PC-3 (cell line): ENCODE measurements at regions not wholly inside any gene's neighbourhood (a gene's known extent, or its start where the extent isn't known, plus 50 kb on each side); places are given as distances from the start of the nearest gene placed in this dataset.

Experiments
- ATAC-seq: fragments of 200-7000 bp; cut with Tn5 transposase; 2 replicates; pipeline ENCODE4 v1.9.1; 2020; ENCODE audit warnings: mild to moderate bottlenecking, moderate library complexity
- BruUV-seq: library from RNA; stranded (reverse); fragments of 400-500 nt; replicated peaks from 2 replicates; lab custom pipeline; 2021; lab: Mats Ljungman, UMichigan
- CTCF ChIA-PET: fragments of 300-600 bp; sonication (Branson Sonifier 250); formaldehyde crosslinking; loops from one replicate; lab custom pipeline; 2022; ENCODE audit warnings: antibody characterized with exemption; lab: Charles Lee
- POLR2A ChIA-PET: fragments of 300-600 bp; sonication (Branson Sonifier 250); formaldehyde crosslinking; loops from one replicate; lab custom pipeline; 2022; ENCODE audit warnings: antibody characterized with exemption; ENCODE audit not compliant: unreplicated experiment; lab: Charles Lee
- DNase-seq: peaks from one replicate; pipeline ENCODE4 v3.0.0-alpha.2; 2015
- H2AFZ ChIP-seq: fragments of 300-600 bp; sonication (generic); 2 replicates; pipeline ENCODE4 v1.6.0; 2016; ENCODE audit warnings: antibody characterized with exemption, low read length
- H3F3A ChIP-seq: fragments of 300-600 bp; sonication (generic); one replicate; pipeline ENCODE4 v1.6.0; 2017; ENCODE audit warnings: antibody characterized with exemption, low read length, control low read depth, mild to moderate bottlenecking; ENCODE audit not compliant: unreplicated experiment
- H3K27ac ChIP-seq: fragments of 300-600 bp; sonication (generic); 2 replicates; pipeline ENCODE4 v1.5.1; 2016; ENCODE audit warnings: mild to moderate bottlenecking, low read length
- H3K27me3 ChIP-seq: fragments of 300-600 bp; sonication (generic); 2 replicates; pipeline ENCODE4 v1.6.1; 2016; ENCODE audit warnings: low read length, mixed read lengths
- H3K36me3 ChIP-seq: fragments of 300-600 bp; sonication (generic); 2 replicates; pipeline ENCODE4 v1.6.1; 2016; ENCODE audit warnings: low read depth, mixed run types, low read length, mixed read lengths
- H3K4me1 ChIP-seq: fragments of 300-600 bp; sonication (generic); 2 replicates; pipeline ENCODE4 v1.5.1; 2016; ENCODE audit warnings: low read length; ENCODE audit not compliant: insufficient read depth
- H3K4me2 ChIP-seq: fragments of 300-600 bp; sonication (generic); 2 replicates; pipeline ENCODE4 v1.6.0; 2016; ENCODE audit warnings: low read length
- H3K4me3 ChIP-seq: fragments of 300-600 bp; sonication (generic); 2 replicates; pipeline ENCODE4 v1.5.1; 2016; ENCODE audit warnings: mild to moderate bottlenecking, low read length, mixed read lengths
- H3K79me2 ChIP-seq: fragments of 300-600 bp; sonication (generic); 2 replicates; pipeline ENCODE4 v1.6.1; 2017; ENCODE audit warnings: low read length, mixed read lengths
- H3K9ac ChIP-seq: fragments of 300-600 bp; sonication (generic); 2 replicates; pipeline ENCODE4 v1.6.0; 2016; ENCODE audit warnings: mild to moderate bottlenecking, low read length
- H3K9me2 ChIP-seq: fragments of 300-600 bp; sonication (generic); replicated peaks from 2 replicates; pipeline ENCODE4 v1.6.1; 2016; ENCODE audit warnings: mixed run types, low read length, mixed read lengths
- H3K9me3 ChIP-seq: fragments of 300-600 bp; sonication (generic); 2 replicates; pipeline ENCODE4 v1.6.1; 2016; ENCODE audit warnings: low read length, mixed read lengths
- H4K20me1 ChIP-seq: fragments of 300-600 bp; sonication (generic); 2 replicates; pipeline ENCODE4 v1.6.1; 2016; ENCODE audit warnings: low read length, mixed read lengths
- CTCF ChIP-seq: fragments of 300-600 bp; sonication (generic); conservative IDR thresholded peaks from 2 replicates; pipeline ENCODE4 v1.5.1; 2017; ENCODE audit warnings: antibody characterized with exemption, low read depth, mild to moderate bottlenecking, low read length
- EZH2 ChIP-seq: fragments of 300-600 bp; sonication (generic); IDR thresholded peaks from one replicate; pipeline ENCODE4 v1.6.1; 2017; ENCODE audit warnings: antibody characterized with exemption, mild to moderate bottlenecking, low read length; ENCODE audit not compliant: unreplicated experiment
- EZH2phosphoT487 ChIP-seq: fragments of 300-600 bp; sonication (generic); IDR thresholded peaks from 2 replicates; pipeline ENCODE4 v1.6.1; 2018; ENCODE audit warnings: mild to moderate bottlenecking, antibody characterized with exemption, low read length, borderline replicate concordance
- intact Hi-C: fragments of 100-400 bp; cut with micrococcal nuclease; formaldehyde crosslinking; loops from 2 replicates; pipeline ENCODE4 v1.9.0; 2023

DNA sequence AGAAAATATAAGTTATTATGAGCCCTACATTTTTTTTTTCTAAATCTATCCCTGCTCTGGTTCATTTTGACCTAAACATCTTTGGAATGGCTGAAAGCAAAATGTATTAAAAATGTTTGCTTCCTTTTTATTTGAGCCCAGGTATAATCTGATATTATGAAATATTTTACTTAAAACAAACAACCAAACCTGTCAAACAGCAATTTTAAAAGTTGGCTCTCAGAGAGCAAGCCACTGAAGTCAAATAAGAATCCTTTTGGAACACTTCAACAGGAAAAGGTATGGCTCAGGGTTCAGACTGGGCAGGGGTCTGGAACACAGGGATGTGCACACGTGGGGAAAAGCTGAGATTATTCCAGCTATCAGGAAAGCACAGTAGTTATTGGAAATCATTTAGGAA is 782.9 kb downstream of the CCSER2 start:
- ChIA-PET POLR2A (no interaction called here), CTCF (no interaction called here)
- Histone ChIP-seq H3K9me3 (no peaks in the 10 kb centered on the region), H2AFZ (no peak overlapping the region), H3K79me2 (no peaks in the 10 kb centered on the region), H4K20me1 (no peaks in the 10 kb centered on the region), H3K27ac (no peak overlapping the region), H3K4me2 (no peak overlapping the region), H3K36me3 (no peaks in the 10 kb centered on the region), H3K9ac (no peak overlapping the region), H3K27me3 (no peaks in the 10 kb centered on the region), H3K4me1 (no peaks in the 10 kb centered on the region), H3F3A (no peaks in the 10 kb centered on the region), H3K4me3 (no peak overlapping the region), H3K9me2 (no peaks in the 10 kb centered on the region)
- ATAC-seq (no peak), DNase-seq (no peak)
- TF ChIP-seq EZH2phosphoT487 (no peak), EZH2 (no peak), CTCF (no peak)
- intact Hi-C loops = no loop called here
- BruUV-seq = no TSS peak

GRCh38 chr10:85124603-85125051 is 796.2 kb downstream of the CCSER2 start:
- no peak for DNase-seq
- no peaks in the 10 kb centered on the region for H3K36me3 ChIP-seq
- H2AFZ ChIP-seq = no peak overlapping the region
- BruUV-seq = no TSS peak
- ChIA-PET CTCF (no interaction called here), POLR2A (no interaction called here)
- H3K9ac ChIP-seq = no peak overlapping the region
- H3F3A ChIP-seq = no peaks in the 10 kb centered on the region
- H4K20me1 ChIP-seq = no peaks in the 10 kb centered on the region
- no peak for ATAC-seq
- H3K79me2 ChIP-seq = no peaks in the 10 kb centered on the region
- intact Hi-C loops = no loop called here
- H3K27me3 ChIP-seq = no peaks in the 10 kb centered on the region
- H3K27ac ChIP-seq = no peak overlapping the region
- no peaks in the 10 kb centered on the region for H3K4me1 ChIP-seq
- H3K9me3 ChIP-seq = no peaks in the 10 kb centered on the region
- H3K9me2 ChIP-seq = no peaks in the 10 kb centered on the region
- TF ChIP-seq EZH2phosphoT487 = no peak
- no peak for TF ChIP-seq EZH2
- no peak for TF ChIP-seq CTCF
- H3K4me2 ChIP-seq = no peak overlapping the region
- no peak overlapping the region for H3K4me3 ChIP-seq

DNA sequence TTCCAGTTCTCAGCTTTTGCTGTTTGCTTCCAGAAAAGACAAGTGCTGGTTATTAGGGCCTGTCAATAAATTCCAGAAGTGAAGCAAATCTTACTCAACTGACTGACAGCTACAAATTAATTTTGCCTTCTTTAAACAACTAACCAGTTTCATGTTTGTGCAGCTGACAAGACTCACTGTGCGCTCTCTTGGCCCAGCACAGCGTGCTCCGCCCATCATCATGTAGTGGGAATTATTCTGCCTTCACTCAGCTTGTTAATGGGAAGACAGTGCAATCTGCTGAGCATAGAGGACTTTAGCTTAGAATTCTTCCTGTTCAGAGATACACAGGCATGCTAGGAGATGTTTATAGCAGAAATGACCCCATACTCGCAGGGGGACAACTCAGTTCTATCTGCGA is 808.9 kb downstream of the CCSER2 start:
- H3K9me3 ChIP-seq = no peaks in the 10 kb centered on the region
- H3K79me2 ChIP-seq = no peaks in the 10 kb centered on the region
- ATAC-seq (no peak), DNase-seq (no peak)
- CTCF ChIA-PET = no interaction called here
- no peak overlapping the region for H3K4me3 ChIP-seq
- H3K9ac ChIP-seq = no peak overlapping the region
- no peak overlapping the region for H2AFZ ChIP-seq
- H3K27me3 ChIP-seq = no peaks in the 10 kb centered on the region
- no peak for TF ChIP-seq EZH2
- TF ChIP-seq CTCF = no peak
- no peak for TF ChIP-seq EZH2phosphoT487
- no TSS peak for BruUV-seq
- no peaks in the 10 kb centered on the region for H4K20me1 ChIP-seq
- intact Hi-C loops = no loop called here
- no peaks in the 10 kb centered on the region for H3K4me1 ChIP-seq
- no peaks in the 10 kb centered on the region for H3F3A ChIP-seq
- no peaks in the 10 kb centered on the region for H3K9me2 ChIP-seq
- no peak overlapping the region for H3K4me2 ChIP-seq
- H3K27ac ChIP-seq = no peak overlapping the region
- H3K36me3 ChIP-seq = no peaks in the 10 kb centered on the region
- POLR2A ChIA-PET = no interaction called here
